Cardiac fibroblast (primary cell): ENCODE measurements at regions not wholly inside any gene's neighbourhood (a gene's known extent, or its start where the extent isn't known, plus 50 kb on each side); places are given as distances from the start of the nearest gene placed in this dataset.
A peak's percentile ranks its signal among the peaks of the same experiment; 100 is the strongest.

Experiments
- DNase-seq, 2 donors: peaks; one replicate each; pipeline versions ENCODE4 v3.0.0 to v3.0.0-alpha.2; 2010; ENCODE audit warnings: low read depth in 2 of 2
- H3K4me3 ChIP-seq, 2 donors: replicated peaks in 1 of 2; 1 replicate in 1 of 2; 2 replicates in 1 of 2; pipeline ENCODE4 v1.5.1; 2011; ENCODE audit warnings: low read depth in 2 of 2, low read length in 2 of 2, mild to moderate bottlenecking in 2 of 2, moderate library complexity in 1 of 2
- TF ChIP-seq, protein P1 (sequence below): IDR thresholded peaks from one replicate; pipeline ENCODE4 v1.5.1; 2011; ENCODE audit warnings: low read depth, mild to moderate bottlenecking, low read length, inconsistent platforms

GRCh38 chr4:65083076-65083475, 587.2 kb downstream of the EPHA5 start:
- no peak overlapping the region for H3K4me3 ChIP-seq
- TF ChIP-seq, protein P1, sequence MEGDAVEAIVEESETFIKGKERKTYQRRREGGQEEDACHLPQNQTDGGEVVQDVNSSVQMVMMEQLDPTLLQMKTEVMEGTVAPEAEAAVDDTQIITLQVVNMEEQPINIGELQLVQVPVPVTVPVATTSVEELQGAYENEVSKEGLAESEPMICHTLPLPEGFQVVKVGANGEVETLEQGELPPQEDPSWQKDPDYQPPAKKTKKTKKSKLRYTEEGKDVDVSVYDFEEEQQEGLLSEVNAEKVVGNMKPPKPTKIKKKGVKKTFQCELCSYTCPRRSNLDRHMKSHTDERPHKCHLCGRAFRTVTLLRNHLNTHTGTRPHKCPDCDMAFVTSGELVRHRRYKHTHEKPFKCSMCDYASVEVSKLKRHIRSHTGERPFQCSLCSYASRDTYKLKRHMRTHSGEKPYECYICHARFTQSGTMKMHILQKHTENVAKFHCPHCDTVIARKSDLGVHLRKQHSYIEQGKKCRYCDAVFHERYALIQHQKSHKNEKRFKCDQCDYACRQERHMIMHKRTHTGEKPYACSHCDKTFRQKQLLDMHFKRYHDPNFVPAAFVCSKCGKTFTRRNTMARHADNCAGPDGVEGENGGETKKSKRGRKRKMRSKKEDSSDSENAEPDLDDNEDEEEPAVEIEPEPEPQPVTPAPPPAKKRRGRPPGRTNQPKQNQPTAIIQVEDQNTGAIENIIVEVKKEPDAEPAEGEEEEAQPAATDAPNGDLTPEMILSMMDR, result no peak
- DNase-seq, result peak; percentile 10 to 49

DNA sequence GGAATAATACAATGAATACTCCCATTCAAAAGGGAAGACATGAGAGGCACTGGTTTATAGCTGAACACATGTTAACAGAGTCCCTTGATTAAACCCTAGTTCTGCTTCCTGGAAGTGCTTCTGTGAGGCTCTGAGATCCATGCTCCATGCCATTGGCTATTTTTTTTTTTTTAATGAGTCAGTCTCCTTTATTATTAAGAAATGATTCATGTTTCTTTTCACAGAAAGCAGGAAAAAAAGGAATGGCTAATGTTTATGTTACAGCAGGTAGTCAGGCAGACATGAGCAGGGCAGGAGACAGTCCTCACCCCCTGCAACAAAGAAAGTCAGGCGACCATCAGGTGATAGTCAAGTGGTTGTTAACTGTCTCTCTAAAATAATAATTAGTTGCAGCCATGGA, 598.7 kb downstream of the EPHA5 start:
- DNase-seq, result peak in 1 of 2 donors; percentile 10
- no peak overlapping the region for H3K4me3 ChIP-seq
- TF ChIP-seq, protein P1, result no peak

GRCh38 chr4:65069177-65069576, 601.1 kb downstream of the EPHA5 start:
- no peak overlapping the region for H3K4me3 ChIP-seq
- TF ChIP-seq, protein P1, result no peak
- DNase-seq, result no peak

GRCh38 chr4:65066106-65066505, 604.2 kb downstream of the EPHA5 start:
- TF ChIP-seq, protein P1, result no peak
- no peak for DNase-seq
- no peak overlapping the region for H3K4me3 ChIP-seq

DNA sequence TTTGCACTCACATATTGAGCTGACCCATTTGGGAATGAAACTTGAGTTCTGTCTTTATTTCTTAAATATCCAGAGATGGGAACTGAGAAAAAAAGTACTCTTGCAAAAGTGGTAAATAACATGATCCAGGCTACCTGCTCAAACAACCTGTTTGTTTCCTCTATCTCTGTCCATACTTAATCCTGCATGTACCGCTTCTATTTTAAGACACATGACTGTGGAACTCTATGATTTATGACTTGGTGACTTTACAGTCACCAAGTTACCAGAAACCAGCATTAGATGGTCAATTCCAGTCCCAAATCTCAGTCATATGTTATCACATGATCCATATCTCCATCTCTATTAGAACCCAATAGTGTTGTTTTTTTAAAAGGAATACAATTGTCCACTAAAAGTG, 606.7 kb downstream of the EPHA5 start:
- no peak overlapping the region for H3K4me3 ChIP-seq
- DNase-seq, result no peak
- TF ChIP-seq, protein P1, result no peak

DNA sequence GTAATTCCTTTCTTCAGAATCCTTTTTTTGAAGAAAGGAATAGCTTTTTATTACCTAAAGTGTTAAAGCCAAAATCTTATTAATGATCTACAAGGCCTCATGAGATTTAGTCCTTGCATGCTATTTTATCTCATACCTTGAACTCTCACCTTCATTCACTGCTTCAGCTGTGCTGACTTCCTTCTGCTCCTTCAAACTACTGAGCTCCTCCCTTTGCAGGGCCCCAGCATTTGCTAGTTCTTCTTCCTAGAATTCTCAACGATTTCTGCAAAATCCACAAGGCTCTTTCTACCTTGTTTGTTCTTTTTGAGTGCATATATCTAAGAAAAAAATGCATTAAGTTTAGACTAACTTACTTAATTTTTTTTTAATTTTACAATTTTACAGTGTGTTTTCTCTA, 619.5 kb downstream of the EPHA5 start:
- TF ChIP-seq, protein P1, result no peak
- H3K4me3 ChIP-seq, result no peak overlapping the region
- DNase-seq, result no peak
